PC-3 (cell line): ENCODE measurements at regions not wholly inside any gene's neighbourhood (a gene's known extent, or its start where the extent isn't known, plus 50 kb on each side); places are given as distances from the start of the nearest gene placed in this dataset.

Experiments
- ATAC-seq: fragments of 200-7000 bp; cut with Tn5 transposase; 2 replicates; pipeline ENCODE4 v1.9.1; 2020; ENCODE audit warnings: mild to moderate bottlenecking, moderate library complexity
- BruUV-seq: library from RNA; stranded (reverse); fragments of 400-500 nt; replicated peaks from 2 replicates; lab custom pipeline; 2021; lab: Mats Ljungman, UMichigan
- CTCF ChIA-PET: fragments of 300-600 bp; sonication (Branson Sonifier 250); formaldehyde crosslinking; loops from one replicate; lab custom pipeline; 2022; ENCODE audit warnings: antibody characterized with exemption; lab: Charles Lee
- POLR2A ChIA-PET: fragments of 300-600 bp; sonication (Branson Sonifier 250); formaldehyde crosslinking; loops from one replicate; lab custom pipeline; 2022; ENCODE audit warnings: antibody characterized with exemption; ENCODE audit not compliant: unreplicated experiment; lab: Charles Lee
- DNase-seq: peaks from one replicate; pipeline ENCODE4 v3.0.0-alpha.2; 2015
- H2AFZ ChIP-seq: fragments of 300-600 bp; sonication (generic); 2 replicates; pipeline ENCODE4 v1.6.0; 2016; ENCODE audit warnings: antibody characterized with exemption, low read length
- H3F3A ChIP-seq: fragments of 300-600 bp; sonication (generic); one replicate; pipeline ENCODE4 v1.6.0; 2017; ENCODE audit warnings: antibody characterized with exemption, low read length, control low read depth, mild to moderate bottlenecking; ENCODE audit not compliant: unreplicated experiment
- H3K27ac ChIP-seq: fragments of 300-600 bp; sonication (generic); 2 replicates; pipeline ENCODE4 v1.5.1; 2016; ENCODE audit warnings: mild to moderate bottlenecking, low read length
- H3K27me3 ChIP-seq: fragments of 300-600 bp; sonication (generic); 2 replicates; pipeline ENCODE4 v1.6.1; 2016; ENCODE audit warnings: low read length, mixed read lengths
- H3K36me3 ChIP-seq: fragments of 300-600 bp; sonication (generic); 2 replicates; pipeline ENCODE4 v1.6.1; 2016; ENCODE audit warnings: low read depth, mixed run types, low read length, mixed read lengths
- H3K4me1 ChIP-seq: fragments of 300-600 bp; sonication (generic); 2 replicates; pipeline ENCODE4 v1.5.1; 2016; ENCODE audit warnings: low read length; ENCODE audit not compliant: insufficient read depth
- H3K4me2 ChIP-seq: fragments of 300-600 bp; sonication (generic); 2 replicates; pipeline ENCODE4 v1.6.0; 2016; ENCODE audit warnings: low read length
- H3K4me3 ChIP-seq: fragments of 300-600 bp; sonication (generic); 2 replicates; pipeline ENCODE4 v1.5.1; 2016; ENCODE audit warnings: mild to moderate bottlenecking, low read length, mixed read lengths
- H3K79me2 ChIP-seq: fragments of 300-600 bp; sonication (generic); 2 replicates; pipeline ENCODE4 v1.6.1; 2017; ENCODE audit warnings: low read length, mixed read lengths
- H3K9ac ChIP-seq: fragments of 300-600 bp; sonication (generic); 2 replicates; pipeline ENCODE4 v1.6.0; 2016; ENCODE audit warnings: mild to moderate bottlenecking, low read length
- H3K9me2 ChIP-seq: fragments of 300-600 bp; sonication (generic); replicated peaks from 2 replicates; pipeline ENCODE4 v1.6.1; 2016; ENCODE audit warnings: mixed run types, low read length, mixed read lengths
- H3K9me3 ChIP-seq: fragments of 300-600 bp; sonication (generic); 2 replicates; pipeline ENCODE4 v1.6.1; 2016; ENCODE audit warnings: low read length, mixed read lengths
- H4K20me1 ChIP-seq: fragments of 300-600 bp; sonication (generic); 2 replicates; pipeline ENCODE4 v1.6.1; 2016; ENCODE audit warnings: low read length, mixed read lengths
- CTCF ChIP-seq: fragments of 300-600 bp; sonication (generic); conservative IDR thresholded peaks from 2 replicates; pipeline ENCODE4 v1.5.1; 2017; ENCODE audit warnings: antibody characterized with exemption, low read depth, mild to moderate bottlenecking, low read length
- EZH2 ChIP-seq: fragments of 300-600 bp; sonication (generic); IDR thresholded peaks from one replicate; pipeline ENCODE4 v1.6.1; 2017; ENCODE audit warnings: antibody characterized with exemption, mild to moderate bottlenecking, low read length; ENCODE audit not compliant: unreplicated experiment
- EZH2phosphoT487 ChIP-seq: fragments of 300-600 bp; sonication (generic); IDR thresholded peaks from 2 replicates; pipeline ENCODE4 v1.6.1; 2018; ENCODE audit warnings: mild to moderate bottlenecking, antibody characterized with exemption, low read length, borderline replicate concordance
- intact Hi-C: fragments of 100-400 bp; cut with micrococcal nuclease; formaldehyde crosslinking; loops from 2 replicates; pipeline ENCODE4 v1.9.0; 2023

- Histone ChIP-seq H3K27me3 (no peaks in the 10 kb centered on the region), H3F3A (no peaks in the 10 kb centered on the region), H3K9ac (no peak overlapping the region), H4K20me1 (no peaks in the 10 kb centered on the region), H3K9me3 (no peaks in the 10 kb centered on the region), H3K36me3 (no peaks in the 10 kb centered on the region), H3K4me3 (no peak overlapping the region), H3K79me2 (no peaks in the 10 kb centered on the region), H2AFZ (no peak overlapping the region), H3K4me2 (no peak overlapping the region), H3K9me2 (no peaks in the 10 kb centered on the region), H3K4me1 (no peaks in the 10 kb centered on the region), H3K27ac (no peak overlapping the region)
- DNase-seq (no peak), ATAC-seq (no peak)
- no TSS peak for BruUV-seq
- POLR2A ChIA-PET, result no interaction called here
- intact Hi-C loops, result no loop called here
- CTCF ChIA-PET, result no interaction called here
- TF ChIP-seq EZH2, result no peak
- no peak for TF ChIP-seq EZH2phosphoT487
- no peak for TF ChIP-seq CTCF
These were observed 79.6 kb upstream of the OLFM4 start for GRCh38 chr13:52949044-52949443.

DNA sequence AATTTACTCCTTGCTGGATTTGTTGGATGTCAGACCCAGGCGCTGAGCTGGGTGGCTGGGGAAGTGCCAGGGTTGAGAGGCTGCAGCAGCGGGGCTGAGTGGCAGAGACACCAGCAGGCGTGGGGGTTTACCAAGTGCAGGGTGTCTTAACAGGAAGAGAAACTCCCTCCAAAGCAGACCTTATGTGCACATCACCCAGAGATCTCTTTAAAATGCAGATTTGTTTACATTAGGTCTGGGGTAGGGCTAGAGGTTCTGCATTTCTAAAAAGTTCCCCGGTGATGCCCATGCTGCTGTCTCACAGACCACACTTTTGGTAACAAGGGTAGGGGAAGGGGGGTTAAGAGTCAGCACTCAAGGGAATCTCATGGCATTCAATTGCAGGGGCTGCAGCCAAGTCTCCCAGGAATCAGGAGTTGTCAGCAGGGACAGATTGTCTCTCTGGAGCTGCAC, 80.7 kb upstream of the OLFM4 start:
- no peaks in the 10 kb centered on the region for H3K79me2 ChIP-seq
- no peak for DNase-seq
- POLR2A ChIA-PET, result no interaction called here

DNA sequence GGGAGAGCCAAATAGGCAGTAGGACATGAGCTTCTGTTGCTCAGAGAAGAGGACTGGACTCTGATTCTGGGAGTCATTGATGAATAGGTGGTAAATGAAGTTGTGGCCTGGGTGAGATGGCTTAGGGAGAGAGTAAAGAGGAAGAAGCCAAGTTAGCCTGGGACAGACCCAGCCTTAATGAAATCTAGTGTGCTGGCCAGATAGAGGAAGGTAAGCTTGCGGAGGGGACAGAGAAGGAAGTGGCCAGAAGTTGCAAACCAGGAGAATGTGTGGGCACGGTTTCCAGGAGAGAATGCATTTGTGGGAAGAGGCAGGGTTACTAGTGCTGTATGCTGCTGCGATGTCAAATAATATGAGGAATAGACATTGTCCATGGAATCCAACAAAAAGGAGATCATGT, 83.3 kb upstream of the OLFM4 start:
- no peaks in the 10 kb centered on the region for H3K36me3 ChIP-seq
- no peak overlapping the region for H3K27ac ChIP-seq
- no peak for ATAC-seq
- H3K27me3 ChIP-seq, result no peaks in the 10 kb centered on the region
- intact Hi-C loops, result no loop called here
- DNase-seq, result no peak
- ChIA-PET CTCF (no interaction called here), POLR2A (no interaction called here)
- no peaks in the 10 kb centered on the region for H4K20me1 ChIP-seq
- H3K9me2 ChIP-seq, result no peaks in the 10 kb centered on the region
- no peaks in the 10 kb centered on the region for H3K4me1 ChIP-seq
- no peaks in the 10 kb centered on the region for H3K79me2 ChIP-seq
- no peaks in the 10 kb centered on the region for H3K9me3 ChIP-seq
- H2AFZ ChIP-seq, result no peak overlapping the region
- TF ChIP-seq EZH2, result no peak
- TF ChIP-seq CTCF, result no peak
- no peak overlapping the region for H3K4me3 ChIP-seq
- BruUV-seq, result no TSS peak
- no peak overlapping the region for H3K4me2 ChIP-seq
- no peak overlapping the region for H3K9ac ChIP-seq
- H3F3A ChIP-seq, result no peaks in the 10 kb centered on the region

More for the DNA sequence above, 80.7 kb upstream of the OLFM4 start:
- TF ChIP-seq EZH2phosphoT487 (no peak), EZH2 (no peak)
- CTCF ChIA-PET, result no interaction called here
- no peak overlapping the region for H2AFZ ChIP-seq
- H3K4me2 ChIP-seq, result no peak overlapping the region
- no peaks in the 10 kb centered on the region for H3K36me3 ChIP-seq
- H4K20me1 ChIP-seq, result no peaks in the 10 kb centered on the region
- no peaks in the 10 kb centered on the region for H3K27me3 ChIP-seq
- H3F3A ChIP-seq, result no peaks in the 10 kb centered on the region
- no peaks in the 10 kb centered on the region for H3K9me2 ChIP-seq
- H3K27ac ChIP-seq, result no peak overlapping the region
- BruUV-seq, result no TSS peak
- no peaks in the 10 kb centered on the region for H3K4me1 ChIP-seq
- no peak overlapping the region for H3K9ac ChIP-seq
- no peaks in the 10 kb centered on the region for H3K9me3 ChIP-seq
- intact Hi-C loops, result no loop called here
- H3K4me3 ChIP-seq, result no peak overlapping the region
- no peak for ATAC-seq
